HG02642 (cell line): ENCODE measurements at regions not wholly inside any gene's neighbourhood (a gene's known extent, or its start where the extent isn't known, plus 50 kb on each side); places are given as distances from the start of the nearest gene placed in this dataset.

ENCODE experiments used
- ATAC-seq: cut with Tn5 transposase; IDR thresholded peaks from one replicate; pipeline ENCODE4 v1.9.1; 2021; ENCODE audit warnings: mild to moderate bottlenecking; ENCODE audit not compliant: unreplicated experiment, poor library complexity

DNA sequence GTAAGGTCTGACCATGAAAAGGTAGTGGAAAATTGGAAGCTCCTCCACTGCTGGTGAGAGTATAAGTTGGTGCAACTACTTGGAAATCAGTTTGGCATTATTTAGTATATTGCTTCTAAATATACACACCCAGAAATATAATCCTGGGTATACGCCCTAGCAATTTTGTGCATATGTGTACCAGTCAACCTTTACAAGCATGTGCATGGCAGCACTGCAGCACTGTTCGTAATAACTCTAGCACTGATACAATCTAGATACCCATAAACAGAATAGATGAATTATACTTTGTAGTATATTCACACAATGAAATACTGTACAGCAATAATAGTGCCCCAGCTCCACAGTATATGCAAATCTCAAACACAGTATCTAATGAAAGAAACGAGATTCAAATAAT is 265.9 kb downstream of the EMP1 start:
- no peak for ATAC-seq

DNA sequence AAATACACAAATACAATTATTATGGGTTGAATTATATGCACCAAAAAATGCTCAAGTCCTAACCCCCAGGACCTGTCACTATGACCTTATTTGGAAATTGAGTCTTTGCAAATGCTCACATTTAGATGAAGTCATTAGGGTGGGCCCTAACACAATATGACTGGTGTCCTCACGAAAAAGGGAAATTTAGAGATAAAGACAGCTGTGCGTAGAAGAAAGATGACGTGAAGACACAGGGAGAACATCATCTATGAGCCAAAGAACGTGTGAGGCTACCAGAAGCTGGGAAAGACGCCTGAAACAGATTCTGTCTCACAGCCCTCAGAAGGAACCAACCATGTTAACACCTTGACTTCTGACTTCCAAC is 259.2 kb downstream of the EMP1 start:
- ATAC-seq = no peak

DNA sequence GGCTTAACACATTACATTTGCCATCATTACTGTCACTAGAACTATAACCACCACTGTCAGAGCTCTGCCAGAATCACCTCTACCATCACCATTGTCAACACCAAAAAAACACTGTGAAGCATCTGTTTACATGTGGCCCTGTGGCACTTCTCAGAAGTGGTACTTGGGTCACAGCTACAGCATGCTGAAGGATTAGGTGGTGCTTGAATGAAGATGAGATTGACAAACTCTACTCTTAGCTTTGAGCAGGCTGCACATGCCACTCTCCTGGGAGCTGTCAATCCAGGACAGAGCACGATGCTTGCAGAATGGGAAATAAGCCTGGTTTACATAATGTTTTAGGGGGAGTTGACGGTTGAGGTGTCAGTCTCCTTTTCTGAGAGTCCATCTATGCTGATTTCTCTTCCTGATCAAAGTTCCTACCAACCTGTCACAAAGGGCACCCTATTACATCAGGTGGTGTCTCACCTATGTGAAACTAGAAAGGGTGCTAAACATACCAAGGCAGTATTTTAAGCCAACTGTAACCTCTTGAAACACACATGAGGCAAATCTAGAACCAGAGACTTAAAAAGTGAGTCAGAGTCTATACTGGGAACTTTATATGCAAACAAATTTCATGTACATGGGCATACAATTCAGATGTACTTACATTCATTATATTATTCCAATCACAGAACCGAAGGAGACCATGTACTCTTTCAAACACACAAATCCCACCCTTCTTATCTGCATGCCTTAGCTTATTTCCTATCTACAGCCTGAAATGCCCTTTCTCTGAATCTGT is 258.7 kb downstream of the EMP1 start:
- no peak for ATAC-seq

DNA sequence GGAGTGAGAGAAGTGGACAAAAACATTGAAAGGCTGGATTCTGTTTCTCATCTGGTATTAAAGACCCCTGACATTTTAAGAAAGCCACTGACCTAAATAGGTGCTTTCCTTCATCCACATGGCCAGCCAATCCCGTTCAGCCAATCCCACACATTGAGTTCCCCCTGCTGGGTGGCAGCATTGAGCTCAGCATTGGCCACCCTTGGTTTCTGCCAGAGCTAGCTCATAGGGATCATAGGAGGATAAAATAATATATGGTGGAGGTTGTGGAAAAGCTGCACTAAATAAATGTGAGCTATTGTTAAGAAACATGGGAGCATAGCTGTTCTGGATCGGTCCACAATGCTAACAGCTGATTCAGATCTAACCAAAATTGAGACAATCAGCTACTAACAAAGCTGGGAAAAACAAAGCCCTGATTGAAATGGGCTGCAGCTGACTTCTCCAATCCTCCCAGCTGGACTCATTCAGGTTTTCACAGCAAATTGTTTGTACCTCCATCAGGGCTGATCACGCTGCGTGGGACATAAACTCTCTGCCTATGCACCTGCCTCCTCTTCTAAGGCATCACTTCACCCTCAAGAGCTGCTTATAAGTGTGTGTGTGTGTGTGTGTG is 256.5 kb downstream of the EMP1 start:
- no peak for ATAC-seq

DNA sequence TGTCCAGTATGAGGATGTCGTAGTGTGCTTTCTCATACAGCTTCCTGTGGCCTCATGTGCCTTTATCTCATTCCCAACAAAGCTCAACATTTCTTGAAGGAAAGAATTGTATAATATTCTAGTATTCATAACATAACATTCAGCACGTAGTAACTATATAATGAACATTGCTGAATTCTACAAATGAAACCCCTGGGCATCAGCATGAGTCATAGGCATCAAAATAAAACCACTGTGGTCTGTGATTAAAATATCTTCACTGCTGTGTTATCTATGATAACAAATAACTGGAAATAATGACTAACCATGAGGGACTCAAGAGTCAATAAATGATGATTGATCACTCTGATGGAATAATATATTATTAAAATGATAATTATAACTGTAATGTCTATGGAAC is 255.2 kb downstream of the EMP1 start:
- ATAC-seq = no peak

DNA sequence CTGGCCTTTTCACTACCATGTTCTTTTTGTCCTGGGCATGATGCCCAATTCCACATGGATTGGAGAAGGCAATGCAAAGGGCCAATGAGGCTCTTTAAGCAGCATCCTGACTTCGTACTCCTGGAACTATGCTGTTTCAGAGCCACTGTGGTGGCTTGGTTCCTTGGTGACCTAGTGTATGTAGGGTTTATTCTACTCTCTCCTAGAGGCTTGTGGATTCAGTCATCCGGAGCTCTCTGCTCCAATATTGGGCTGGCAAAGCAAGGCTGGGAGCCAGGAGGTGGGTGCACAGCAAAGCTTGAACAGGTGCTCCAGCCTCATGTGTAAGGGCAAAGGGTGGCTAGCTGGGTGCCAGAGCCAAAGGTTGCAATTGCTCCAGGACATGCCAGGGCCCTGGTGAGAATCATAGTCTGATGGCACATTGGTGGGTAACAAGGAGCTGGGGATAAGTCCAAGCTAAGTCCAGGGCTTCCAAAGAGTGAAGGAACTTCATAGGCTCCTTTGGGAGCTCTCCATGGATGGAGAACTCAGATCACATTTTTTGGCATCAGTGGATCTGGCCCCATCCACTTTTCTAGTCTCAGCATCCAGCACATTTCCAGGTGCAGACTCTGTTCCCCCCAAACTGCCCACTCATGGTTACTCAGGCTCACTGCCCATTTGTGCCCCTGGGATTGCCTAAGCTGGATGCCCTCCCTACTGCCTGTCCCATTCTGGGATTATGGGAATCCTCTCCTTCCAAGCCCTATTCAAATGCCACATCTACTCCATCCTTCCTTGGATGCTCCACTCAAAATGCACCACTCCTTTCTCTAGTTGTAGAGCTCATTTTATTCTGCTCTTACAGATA is 253.9 kb downstream of the EMP1 start:
- ATAC-seq = no peak

DNA sequence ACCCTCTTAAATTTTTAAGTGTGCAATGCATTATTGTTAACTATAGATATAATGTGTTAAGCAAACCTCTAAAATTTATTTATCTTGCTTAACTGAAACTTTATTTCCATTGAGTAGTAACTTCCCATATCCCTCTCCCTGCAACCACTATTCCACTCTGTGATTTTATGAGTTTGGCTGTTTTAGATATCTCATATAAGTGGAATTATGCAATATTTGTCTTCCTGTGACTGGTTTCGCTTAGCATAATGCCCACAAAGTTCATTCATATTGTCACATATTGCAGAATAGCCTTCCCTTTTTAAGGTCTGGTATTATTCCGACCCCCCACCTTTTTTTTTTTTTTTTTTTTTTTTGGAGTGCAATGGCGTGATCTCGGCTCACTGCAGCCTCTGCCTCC is 247.6 kb downstream of the EMP1 start:
- no peak for ATAC-seq

DNA sequence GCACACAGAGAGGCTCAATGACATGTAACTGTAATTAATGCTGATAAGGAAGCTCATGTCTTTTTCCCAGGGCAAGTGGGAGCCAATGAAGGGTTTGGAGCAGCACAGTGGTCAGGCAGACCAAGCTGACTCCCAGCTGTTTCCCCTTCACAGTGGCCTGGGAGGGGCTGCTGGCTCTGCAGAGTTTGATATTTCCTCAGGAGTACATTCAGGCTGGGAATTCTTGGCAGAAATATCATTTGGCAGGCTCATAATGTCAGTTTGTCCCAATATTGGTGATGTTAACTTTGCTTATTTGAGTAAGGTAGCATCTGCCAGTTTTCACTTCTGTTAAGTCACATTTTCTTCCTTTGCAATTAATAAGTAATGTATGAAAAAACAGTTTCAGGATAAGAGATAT is 247.0 kb downstream of the EMP1 start:
- ATAC-seq = no peak

DNA sequence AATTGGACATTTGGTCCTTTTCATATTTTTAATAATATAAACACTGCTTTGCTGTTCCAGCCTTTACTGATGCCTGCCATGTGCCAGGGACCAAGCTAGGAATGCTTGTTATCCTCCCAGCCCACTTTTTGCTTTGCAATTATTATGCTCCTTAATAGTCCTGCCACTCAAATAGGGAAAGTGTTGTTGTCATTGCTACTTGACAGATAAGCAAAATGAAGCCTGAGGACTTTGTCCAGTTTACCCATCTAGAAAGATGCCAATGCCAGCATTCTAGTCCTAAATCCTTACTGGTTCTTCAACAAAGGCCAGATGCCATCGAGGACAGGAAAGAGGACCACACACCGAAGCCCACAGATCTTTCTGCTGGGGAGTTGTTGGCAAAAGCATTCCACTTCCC is 246.5 kb downstream of the EMP1 start:
- no peak for ATAC-seq

DNA sequence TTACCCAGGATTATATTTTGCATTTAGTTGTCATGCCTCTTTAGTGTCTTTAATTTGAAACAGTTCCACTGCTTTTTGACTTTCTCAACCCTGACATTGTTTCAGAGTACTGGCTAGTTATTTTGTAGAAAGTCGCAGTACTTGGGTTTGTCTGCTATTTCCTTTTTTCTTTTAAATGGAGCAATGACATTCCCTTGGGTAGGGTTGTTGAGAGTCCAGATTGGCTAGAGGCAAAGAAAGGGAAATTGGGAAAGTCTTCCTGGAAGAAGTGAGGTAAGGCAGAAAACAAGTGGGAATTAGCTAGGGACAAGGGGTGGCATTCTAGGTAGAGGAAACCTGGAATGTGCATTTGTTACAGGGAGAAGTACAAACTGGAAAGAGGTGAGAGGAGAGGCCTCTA is 245.9 kb downstream of the EMP1 start:
- ATAC-seq = no peak

DNA sequence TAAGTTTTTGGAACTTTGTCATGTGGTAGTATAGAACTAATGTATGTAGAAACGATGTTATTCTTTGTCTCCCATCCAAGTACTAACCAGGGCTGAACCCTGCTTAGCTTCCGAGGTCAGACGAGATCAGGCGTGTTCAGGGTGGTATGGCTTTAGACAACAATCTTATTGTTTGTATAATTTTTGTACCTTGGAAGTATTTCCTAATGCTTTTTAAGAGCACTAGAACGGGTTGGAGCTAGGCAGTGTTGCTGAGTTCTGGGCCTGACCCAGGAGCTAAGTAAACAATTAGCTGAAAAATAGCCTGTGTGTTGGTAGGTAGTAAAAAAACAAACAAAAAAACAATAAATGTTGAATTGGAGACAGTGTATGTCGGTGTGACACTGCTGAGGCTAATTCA is 244.3 kb downstream of the EMP1 start:
- ATAC-seq = no peak

DNA sequence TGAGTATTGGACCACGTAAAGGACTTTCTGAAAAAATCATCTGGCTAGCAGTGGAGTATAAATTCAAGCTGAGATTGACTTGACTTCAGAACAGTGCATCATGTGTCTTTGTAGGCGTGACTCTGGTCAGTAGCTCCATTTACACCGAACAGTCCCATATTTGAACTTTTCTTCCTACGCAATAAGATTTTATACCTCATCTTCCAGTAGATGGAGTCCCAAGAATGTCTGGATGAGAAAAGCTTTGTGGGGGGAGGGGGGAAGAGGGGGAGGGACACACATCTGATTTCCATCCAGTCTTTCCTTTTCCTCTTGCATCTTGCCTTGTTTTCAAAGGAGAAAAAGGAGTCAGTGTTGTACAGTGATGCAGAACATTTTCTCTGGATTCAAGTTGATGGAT is 241.0 kb downstream of the EMP1 start:
- ATAC-seq = no peak

DNA sequence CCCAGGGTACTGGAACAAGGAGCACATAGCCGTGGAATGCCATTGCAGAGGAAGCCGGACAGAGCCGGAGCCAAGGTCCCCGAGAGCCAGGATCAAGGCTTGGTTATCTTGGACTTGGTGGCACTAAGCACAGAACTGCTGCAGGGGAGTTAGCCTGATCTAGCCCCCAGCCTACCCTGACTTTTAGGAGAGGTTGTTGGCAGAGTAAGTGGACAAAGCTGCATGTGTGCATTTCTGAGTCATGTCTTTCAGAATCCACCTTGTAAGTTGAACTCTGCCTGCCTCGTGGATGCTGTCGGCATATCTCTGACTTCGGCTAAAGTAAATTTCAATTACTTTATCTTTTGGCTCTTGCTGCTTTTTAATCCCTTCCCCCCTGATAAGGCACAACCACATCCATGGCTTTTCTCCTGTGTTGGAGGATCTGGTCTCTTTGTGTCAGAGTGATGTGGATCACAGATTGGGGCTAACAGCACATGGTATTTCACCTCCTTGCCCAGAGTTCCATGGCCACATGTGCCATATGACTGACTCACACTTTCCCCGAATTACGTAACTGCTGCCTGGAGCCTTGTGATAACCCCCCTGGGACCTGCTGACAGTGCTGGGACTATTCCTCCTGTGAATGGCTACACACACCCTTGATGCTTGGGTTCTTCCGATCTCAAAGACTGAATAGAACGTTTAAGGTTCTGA is 240.3 kb downstream of the EMP1 start:
- no peak for ATAC-seq

DNA sequence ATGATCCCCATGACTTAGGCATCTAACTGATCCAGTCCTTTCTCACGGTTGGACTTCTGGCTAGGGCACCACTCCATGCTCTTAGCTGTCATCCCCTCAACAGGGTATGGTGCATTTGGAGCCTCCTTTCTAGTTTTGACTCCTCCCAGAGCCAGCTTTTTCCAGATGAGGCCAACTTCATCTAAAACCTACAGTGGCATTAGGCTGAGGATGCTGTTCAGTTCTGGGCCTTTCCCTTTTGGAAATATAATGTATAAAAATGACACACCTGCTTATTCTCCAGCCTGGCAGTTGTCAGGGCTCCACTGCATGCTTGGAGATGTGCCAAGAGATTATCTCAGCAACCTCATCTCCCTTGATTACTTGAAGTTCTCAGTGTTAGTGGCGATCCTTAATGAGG is 239.7 kb downstream of the EMP1 start:
- no peak for ATAC-seq

DNA sequence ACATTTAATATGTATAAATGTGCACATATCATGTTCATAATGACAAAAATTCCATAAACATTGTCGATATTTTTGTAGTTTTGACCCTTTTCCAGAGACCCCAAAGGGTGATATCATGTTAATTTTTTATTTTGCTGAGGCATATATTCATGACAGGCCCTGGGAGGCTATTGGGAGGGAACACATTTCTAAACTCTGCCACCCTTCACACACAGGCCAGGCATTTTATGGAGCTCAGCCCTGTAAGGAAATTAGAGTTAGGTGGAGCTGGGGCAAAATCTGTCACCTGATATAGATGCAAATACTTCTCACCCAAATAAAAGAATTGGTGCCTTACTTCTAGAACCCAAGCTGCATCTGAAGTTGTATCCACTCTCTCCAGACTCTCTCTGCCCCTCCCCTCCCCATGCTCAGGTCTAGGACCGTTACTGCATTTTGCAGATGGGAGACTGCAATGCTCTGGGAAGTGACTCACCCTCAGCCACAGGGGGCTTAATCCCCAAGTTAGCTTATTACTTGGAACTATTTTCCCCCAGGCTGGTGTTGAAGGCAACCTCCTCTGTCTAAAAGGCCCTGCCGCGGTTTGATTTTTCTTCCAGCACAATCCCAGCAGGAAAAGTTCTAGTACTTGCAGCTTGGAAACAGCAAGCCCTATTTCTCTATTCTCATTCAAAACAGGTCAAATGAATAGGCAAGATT is 238.9 kb downstream of the EMP1 start:
- ATAC-seq = no peak

DNA sequence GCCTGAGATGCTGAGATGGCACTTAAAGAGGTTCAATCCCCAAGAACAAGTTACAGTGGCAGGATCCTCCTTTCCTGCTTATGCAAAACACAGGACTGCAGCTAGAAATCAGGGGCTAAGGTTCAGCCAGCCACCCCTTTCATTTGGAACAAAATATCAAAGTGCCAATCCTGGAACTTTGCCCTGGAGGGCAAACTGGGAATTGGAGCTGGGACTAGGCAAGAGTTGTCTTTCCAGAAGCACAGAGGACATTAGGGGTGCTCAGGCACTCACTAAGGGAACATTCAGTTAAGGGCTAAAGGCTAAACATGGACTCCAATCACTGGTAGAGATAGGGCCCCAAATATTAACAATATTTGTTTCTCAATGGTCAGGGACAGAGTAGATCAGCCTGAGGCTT is 237.2 kb downstream of the EMP1 start:
- ATAC-seq = no peak

DNA sequence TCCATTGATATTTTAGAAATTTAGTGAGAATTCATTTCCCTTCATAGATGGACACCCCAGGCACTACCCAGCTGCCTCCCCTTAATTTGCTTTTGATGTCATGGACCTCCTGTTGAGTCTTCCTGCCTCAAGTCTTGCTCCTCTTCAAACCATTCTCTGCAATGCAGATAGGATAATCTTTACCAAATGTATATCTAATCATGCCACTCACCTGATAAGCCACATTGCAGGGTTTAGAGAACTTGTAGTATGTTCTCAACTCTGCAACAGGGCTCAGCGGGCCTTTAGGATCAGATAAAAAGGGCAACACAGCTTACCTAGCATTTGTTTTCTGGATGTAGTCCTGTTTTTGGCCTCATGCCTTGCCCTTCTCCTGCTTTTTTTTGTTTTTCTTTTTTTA is 234.5 kb downstream of the EMP1 start:
- ATAC-seq = no peak

DNA sequence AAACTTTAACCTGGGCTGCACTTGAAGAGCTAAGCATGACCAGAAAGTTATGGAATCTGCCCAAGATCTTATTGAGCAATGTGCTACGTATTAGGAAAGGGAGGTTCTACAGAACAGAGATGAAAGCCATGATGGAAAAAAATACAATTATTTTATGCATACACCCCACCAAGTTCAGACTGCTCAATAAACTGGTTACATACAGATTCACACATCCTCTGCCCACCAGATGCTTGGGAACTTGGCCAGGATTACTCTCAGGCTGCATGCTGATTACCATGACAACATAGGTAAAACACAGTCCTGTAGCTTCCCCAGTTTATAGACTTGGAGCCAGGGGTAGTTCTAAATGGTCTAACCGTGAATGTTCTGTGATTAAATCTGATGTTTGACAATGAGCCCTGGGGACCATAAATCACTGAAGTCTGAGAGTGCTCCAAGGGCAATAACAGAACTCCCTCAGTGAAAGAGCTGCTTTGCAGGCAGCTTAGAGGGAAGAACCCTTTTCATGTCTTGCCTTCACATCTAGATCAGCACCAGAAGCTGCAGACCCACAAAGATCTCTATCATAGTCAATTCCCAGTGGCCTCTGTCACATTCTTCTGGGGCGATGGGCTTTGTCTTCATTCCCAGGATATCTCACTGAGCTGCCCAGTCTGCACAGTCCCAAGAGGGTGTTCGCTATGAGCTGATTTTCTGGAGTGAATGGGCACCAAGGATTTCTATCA is 232.2 kb downstream of the EMP1 start:
- ATAC-seq = no peak

DNA sequence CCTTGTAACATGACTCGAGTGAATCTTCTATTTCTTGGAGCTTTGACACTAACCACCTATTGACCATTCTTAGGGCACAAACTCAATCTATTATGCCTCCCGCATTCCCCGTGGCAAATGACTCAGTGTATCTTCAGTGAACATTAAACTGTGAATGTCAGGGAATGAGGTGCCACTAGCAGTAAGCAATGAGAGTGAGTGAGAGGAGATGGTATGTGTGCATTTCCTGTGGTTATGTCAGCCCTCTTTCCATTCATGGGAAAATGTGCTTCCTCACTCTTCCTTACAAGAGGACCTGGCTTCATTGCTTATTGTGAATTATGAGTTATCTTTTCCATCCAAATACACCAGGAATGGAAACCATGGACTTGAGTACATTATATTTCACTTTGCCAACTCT is 229.2 kb downstream of the EMP1 start:
- ATAC-seq = no peak

DNA sequence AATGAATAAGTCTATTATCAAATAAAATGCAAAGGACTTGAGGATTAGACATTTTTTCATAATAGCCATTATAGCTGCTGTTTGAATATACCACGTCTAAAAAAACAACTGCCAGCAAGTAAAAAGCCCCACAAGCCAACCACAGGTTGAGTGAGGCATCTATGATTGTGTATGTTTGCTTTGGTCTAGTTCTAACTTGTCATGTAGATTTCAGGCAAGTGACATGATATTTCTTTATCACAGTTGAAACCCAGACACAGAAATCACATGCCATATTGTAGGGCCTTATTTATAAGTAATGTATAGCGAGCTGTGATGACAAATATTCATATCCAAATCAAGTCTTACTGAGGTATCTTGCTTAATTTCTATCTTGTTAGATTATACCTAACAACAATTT is 225.8 kb downstream of the EMP1 start:
- ATAC-seq = no peak
